ENCODE measurements at regions not wholly inside any gene's neighbourhood (a gene's known extent, or its start where the extent isn't known, plus 50 kb on each side); places are given as distances from the start of the nearest gene placed in this dataset.

DNA sequence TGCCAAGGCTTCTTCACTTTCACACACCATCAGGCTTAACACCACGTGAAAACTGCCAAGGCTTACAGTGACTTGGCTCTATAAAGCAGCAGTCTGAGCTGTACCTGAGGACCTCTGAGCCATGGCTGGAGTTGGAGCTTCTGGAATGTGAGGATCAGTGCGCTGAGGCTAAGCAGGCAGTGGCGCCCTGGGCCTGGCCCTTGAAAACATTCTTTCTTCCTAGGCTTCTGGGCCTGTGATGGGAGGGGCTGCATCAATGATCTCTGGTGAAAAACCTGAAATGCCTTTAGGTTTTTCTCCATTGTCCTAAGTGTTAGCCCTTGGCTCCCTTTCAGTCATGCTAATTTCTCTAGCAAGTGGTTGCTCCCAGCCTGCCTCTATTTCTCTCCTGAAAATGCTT is 192.5 kb upstream of the PCDH20 start:
- CTCF ChIA-PET = no interaction called here
- no peak overlapping the region for H3K4me3 ChIP-seq (ENCODE audit: low read depth, low read length)
- TF ChIP-seq, protein P1, sequence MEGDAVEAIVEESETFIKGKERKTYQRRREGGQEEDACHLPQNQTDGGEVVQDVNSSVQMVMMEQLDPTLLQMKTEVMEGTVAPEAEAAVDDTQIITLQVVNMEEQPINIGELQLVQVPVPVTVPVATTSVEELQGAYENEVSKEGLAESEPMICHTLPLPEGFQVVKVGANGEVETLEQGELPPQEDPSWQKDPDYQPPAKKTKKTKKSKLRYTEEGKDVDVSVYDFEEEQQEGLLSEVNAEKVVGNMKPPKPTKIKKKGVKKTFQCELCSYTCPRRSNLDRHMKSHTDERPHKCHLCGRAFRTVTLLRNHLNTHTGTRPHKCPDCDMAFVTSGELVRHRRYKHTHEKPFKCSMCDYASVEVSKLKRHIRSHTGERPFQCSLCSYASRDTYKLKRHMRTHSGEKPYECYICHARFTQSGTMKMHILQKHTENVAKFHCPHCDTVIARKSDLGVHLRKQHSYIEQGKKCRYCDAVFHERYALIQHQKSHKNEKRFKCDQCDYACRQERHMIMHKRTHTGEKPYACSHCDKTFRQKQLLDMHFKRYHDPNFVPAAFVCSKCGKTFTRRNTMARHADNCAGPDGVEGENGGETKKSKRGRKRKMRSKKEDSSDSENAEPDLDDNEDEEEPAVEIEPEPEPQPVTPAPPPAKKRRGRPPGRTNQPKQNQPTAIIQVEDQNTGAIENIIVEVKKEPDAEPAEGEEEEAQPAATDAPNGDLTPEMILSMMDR (IDR thresholded peaks at IDR 0.05; ENCODE audit: insufficient read depth, low read length, missing control alignments) = no peak
- POLR2A ChIA-PET = no interaction called here
- DNase-seq (ENCODE audit: low read depth, low spot score) = no peak

DNA sequence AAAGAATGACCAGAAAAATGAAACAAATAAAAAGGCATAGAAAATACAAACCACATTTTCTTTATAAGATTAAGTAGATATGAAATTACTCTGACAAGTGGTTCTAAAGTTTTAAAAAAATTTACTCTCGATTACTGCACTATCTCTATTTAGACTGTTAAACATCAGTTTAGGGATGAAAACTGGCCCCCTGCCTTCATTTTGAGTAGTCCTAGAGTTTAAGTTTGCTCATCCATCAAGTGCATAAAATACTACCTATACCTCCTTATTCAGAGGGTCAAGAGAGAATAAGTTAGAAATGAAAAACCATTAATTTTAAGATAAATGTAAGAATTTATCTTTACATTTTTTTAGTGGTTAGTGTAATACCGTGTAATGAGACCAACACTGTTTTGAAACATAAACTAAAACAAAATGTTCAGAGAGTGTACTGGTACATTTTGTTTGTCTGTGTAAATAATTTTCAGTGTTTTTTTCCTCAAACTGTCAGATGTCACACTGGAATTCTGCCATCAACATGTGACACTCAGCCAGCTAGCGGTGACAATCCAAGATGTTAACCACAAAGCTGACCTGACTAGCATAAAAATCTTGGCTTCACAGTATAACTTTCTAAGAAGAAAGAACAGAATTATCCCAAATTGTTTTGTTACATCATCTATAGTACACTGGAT is 184.8 kb upstream of the PCDH20 start:
- TF ChIP-seq, protein P1 (IDR thresholded peaks at IDR 0.05; ENCODE audit: insufficient read depth, low read length, missing control alignments) = no peak
- POLR2A ChIA-PET = no interaction called here
- CTCF ChIA-PET = no interaction called here
- H3K4me3 ChIP-seq (ENCODE audit: low read depth, low read length) = no peak overlapping the region
- DNase-seq (ENCODE audit: low read depth, low spot score) = no peak

DNA sequence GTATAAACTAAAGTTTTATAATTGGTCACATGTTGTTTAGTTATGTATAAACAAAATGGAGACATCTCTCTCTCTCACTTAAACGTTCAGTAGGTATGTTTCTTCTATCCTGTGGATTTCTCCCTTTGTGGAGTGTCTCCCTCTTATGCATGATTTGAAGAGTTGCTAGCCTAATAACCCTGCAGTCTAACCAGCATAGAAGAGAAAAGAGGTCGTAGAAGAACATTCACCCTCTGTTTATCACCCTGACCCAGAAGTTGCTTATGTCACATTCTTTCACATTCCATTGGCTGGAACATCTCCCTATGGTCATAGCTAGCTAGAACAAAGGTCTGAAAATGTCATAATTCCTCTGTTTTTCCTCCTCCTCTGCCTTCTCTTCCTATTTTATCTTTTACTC is 176.8 kb upstream of the PCDH20 start:
- TF ChIP-seq, protein P1 (IDR thresholded peaks at IDR 0.05; ENCODE audit: insufficient read depth, low read length, missing control alignments) = no peak
- POLR2A ChIA-PET = no interaction called here
- H3K4me3 ChIP-seq (ENCODE audit: low read depth, low read length) = no peak overlapping the region
- DNase-seq (ENCODE audit: low read depth, low spot score) = no peak
- CTCF ChIA-PET = no interaction called here

GRCh38 chr13:61575973-61576372 is 160.3 kb upstream of the PCDH20 start:
- TF ChIP-seq, protein P1 (IDR thresholded peaks at IDR 0.05; ENCODE audit: insufficient read depth, low read length, missing control alignments) = no peak
- no peak overlapping the region for H3K4me3 ChIP-seq (ENCODE audit: low read depth, low read length)
- DNase-seq (ENCODE audit: low read depth, low spot score) = no peak
- POLR2A ChIA-PET = no interaction called here
- CTCF ChIA-PET = no interaction called here

GRCh38 chr13:61563645-61564044 is 148.0 kb upstream of the PCDH20 start:
- TF ChIP-seq, protein P1 (IDR thresholded peaks at IDR 0.05; ENCODE audit: insufficient read depth, low read length, missing control alignments) = no peak
- ChIA-PET CTCF (no interaction called here), POLR2A (no interaction called here)
- H3K4me3 ChIP-seq (ENCODE audit: low read depth, low read length) = no peak overlapping the region
- no peak for DNase-seq (ENCODE audit: low read depth, low spot score)

DNA sequence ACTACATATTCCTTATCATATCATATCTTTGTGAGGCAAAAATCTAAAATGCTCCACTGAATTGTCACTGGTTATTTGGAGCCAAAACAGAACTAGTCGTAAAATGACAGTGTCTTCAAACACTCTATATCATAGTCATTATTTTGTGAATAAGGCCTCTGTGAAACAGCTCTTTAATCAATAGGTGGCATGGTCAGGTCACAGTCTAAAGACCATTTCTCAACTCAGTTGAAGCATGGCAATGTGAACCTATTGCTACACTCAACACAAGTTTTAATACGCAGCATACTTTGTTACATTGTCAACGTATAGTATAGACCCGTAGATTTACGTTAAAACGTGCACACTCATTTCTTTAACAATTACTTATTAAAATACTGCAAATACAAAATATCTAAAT is 131.3 kb upstream of the PCDH20 start:
- DNase-seq (ENCODE audit: low read depth, low spot score) = no peak
- ChIA-PET POLR2A (no interaction called here), CTCF (no interaction called here)
- no peak overlapping the region for H3K4me3 ChIP-seq (ENCODE audit: low read depth, low read length)
- TF ChIP-seq, protein P1 (IDR thresholded peaks at IDR 0.05; ENCODE audit: insufficient read depth, low read length, missing control alignments) = no peak
